ENCODE measurements at regions not wholly inside any gene's neighbourhood (a gene's known extent, or its start where the extent isn't known, plus 50 kb on each side); places are given as distances from the start of the nearest gene placed in this dataset.

GRCh38 chr1:177561436-177561835 is 390.7 kb downstream of the BRINP2 start:
- H3K27me3 ChIP-seq (ENCODE audit: control insufficient read depth in 4 of 4, insufficient read depth in 4 of 4, low read length in 3 of 4): no peaks in the 10 kb centered on the region
- H3K27ac ChIP-seq (ENCODE audit: low read depth in 1 of 2, low read length in 2 of 2): no peak overlapping the region
- no peak overlapping the region for H3K4me3 ChIP-seq (ENCODE audit: low read depth in 1 of 3, low read length in 3 of 3)
- peaks cover 0 to 5% (median 0%) of the 10 kb centered on the region in 4 donors for H3K4me1 ChIP-seq (ENCODE audit: control insufficient read depth in 4 of 4, insufficient read depth in 4 of 4, low read length in 3 of 4)
- no peak for TF ChIP-seq MAX (IDR thresholded peaks at IDR 0.05)
- TF ChIP-seq SP1 (IDR thresholded peaks at IDR 0.05): no peak
- TF ChIP-seq HNF4A (conservative IDR thresholded peaks at IDR 0.05): no peak
- no peak for TF ChIP-seq FOXA1 (IDR thresholded peaks at IDR 0.05)
- no peak for TF ChIP-seq TAF1 (conservative IDR thresholded peaks at IDR 0.05)
- no peak for TF ChIP-seq ZBTB33 (IDR thresholded peaks at IDR 0.05)
- no peak for TF ChIP-seq NR2F2 (IDR thresholded peaks at IDR 0.05)
- no peak for TF ChIP-seq RAD21 (IDR thresholded peaks at IDR 0.05)
- no peak for TF ChIP-seq ATF3 (IDR thresholded peaks at IDR 0.05)
- no peak for TF ChIP-seq CTCF (IDR thresholded peaks at IDR 0.05; ENCODE audit: low read depth, low read length, missing input control)
- no peak for TF ChIP-seq EGR1 (IDR thresholded peaks at IDR 0.05; ENCODE audit: low read depth in 2 of 2)
- TF ChIP-seq HNF4G (IDR thresholded peaks at IDR 0.05): no peak
- TF ChIP-seq JUND (IDR thresholded peaks at IDR 0.05): no peak
- TF ChIP-seq YY1 (IDR thresholded peaks at IDR 0.05): no peak
- TF ChIP-seq REST (IDR thresholded peaks at IDR 0.05): no peak
- WGBS: 88% methylated on average over 1 of the region's 1 CpG
- H3K36me3 ChIP-seq (ENCODE audit: control insufficient read depth in 4 of 4, insufficient read depth in 3 of 4, low read depth in 1 of 4, low read length in 3 of 4): no peaks in the 10 kb centered on the region
- peaks cover 0 to 1% (median under 1%) of the 10 kb centered on the region in 4 donors for H3K9me3 ChIP-seq (ENCODE audit: control insufficient read depth in 4 of 4, low read length in 3 of 4)
- H3K9ac ChIP-seq (ENCODE audit: low read depth in 1 of 2, low read length in 2 of 2): no peak overlapping the region
- no peak for DNase-seq (ENCODE audit: low spot score)

- Histone ChIP-seq H3K27ac (ENCODE audit: low read depth in 1 of 2, low read length in 2 of 2) (no peak overlapping the region), H3K4me1 (ENCODE audit: control insufficient read depth in 4 of 4, insufficient read depth in 4 of 4, low read length in 3 of 4) (no peaks in the 10 kb centered on the region), H3K4me3 (ENCODE audit: low read depth in 1 of 3, low read length in 3 of 3) (no peak overlapping the region), H3K36me3 (ENCODE audit: control insufficient read depth in 4 of 4, insufficient read depth in 3 of 4, low read depth in 1 of 4, low read length in 3 of 4) (no peaks in the 10 kb centered on the region), H3K9me3 (ENCODE audit: control insufficient read depth in 4 of 4, low read length in 3 of 4) (peaks cover 0 to 14% (median 6%) of the 10 kb centered on the region in 4 donors), H3K9ac (ENCODE audit: low read depth in 1 of 2, low read length in 2 of 2) (no peak overlapping the region), H3K27me3 (ENCODE audit: control insufficient read depth in 4 of 4, insufficient read depth in 4 of 4, low read length in 3 of 4) (no peaks in the 10 kb centered on the region)
- DNase-seq (ENCODE audit: low spot score): no peak
- WGBS: 87% methylated on average over 1 of the region's 1 CpG
- TF ChIP-seq CTCF (IDR thresholded peaks at IDR 0.05; ENCODE audit: low read depth, low read length, missing input control) (no peak), MAX (IDR thresholded peaks at IDR 0.05) (no peak), GABPA (IDR thresholded peaks at IDR 0.05 in 1 of 2, conservative IDR thresholded peaks at IDR 0.05 in 1 of 2) (no peak), HNF4G (IDR thresholded peaks at IDR 0.05) (no peak), FOXA1 (IDR thresholded peaks at IDR 0.05) (no peak), JUND (IDR thresholded peaks at IDR 0.05) (no peak), ZBTB33 (IDR thresholded peaks at IDR 0.05) (no peak), SP1 (IDR thresholded peaks at IDR 0.05) (no peak)
Observed at GRCh38 chr1:177558372-177558771, 387.6 kb downstream of the BRINP2 start.
